ENCODE measurements at regions not wholly inside any gene's neighbourhood (a gene's known extent, or its start where the extent isn't known, plus 50 kb on each side); places are given as distances from the start of the nearest gene placed in this dataset.
A peak's percentile ranks its signal among the peaks of the same experiment; 100 is the strongest.

- DNase-seq, result no peak
Measured at GRCh38 chr6:91580635-91581034, 993.8 kb upstream of the MAP3K7 start.

GRCh38 chr6:91575032-91575431 is 988.2 kb upstream of the MAP3K7 start:
- peak; percentile 12 for DNase-seq

- DNase-seq, result no peak
Measured at GRCh38 chr6:91573826-91574416, 987.0 kb upstream of the MAP3K7 start.

DNA sequence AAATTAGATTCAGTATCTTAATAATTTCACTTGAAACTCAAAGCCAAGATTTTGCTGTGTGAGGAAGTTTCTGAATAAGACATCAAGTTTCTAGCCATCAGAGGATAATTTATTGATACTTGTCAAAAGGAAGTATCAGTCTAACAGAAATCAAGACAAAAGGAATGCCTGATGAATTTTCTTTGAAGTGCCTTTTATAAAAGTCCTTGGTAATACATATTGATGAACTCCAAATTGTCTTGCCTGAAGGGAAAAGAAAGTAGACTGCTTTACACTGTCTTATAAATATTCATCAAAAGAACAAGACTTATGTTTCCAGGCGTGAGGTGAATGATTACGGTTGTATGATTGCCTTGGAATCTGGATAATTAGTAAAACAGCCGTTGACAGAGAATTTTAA is 986.0 kb upstream of the MAP3K7 start:
- no peak for DNase-seq

- no peak for DNase-seq
Measured at GRCh38 chr6:91569071-91569470, 982.2 kb upstream of the MAP3K7 start.

GRCh38 chr6:91566467-91566866 is 979.6 kb upstream of the MAP3K7 start:
- no peak for DNase-seq

- no peak for DNase-seq
Measured at GRCh38 chr6:91565207-91565606, 978.3 kb upstream of the MAP3K7 start.

DNA sequence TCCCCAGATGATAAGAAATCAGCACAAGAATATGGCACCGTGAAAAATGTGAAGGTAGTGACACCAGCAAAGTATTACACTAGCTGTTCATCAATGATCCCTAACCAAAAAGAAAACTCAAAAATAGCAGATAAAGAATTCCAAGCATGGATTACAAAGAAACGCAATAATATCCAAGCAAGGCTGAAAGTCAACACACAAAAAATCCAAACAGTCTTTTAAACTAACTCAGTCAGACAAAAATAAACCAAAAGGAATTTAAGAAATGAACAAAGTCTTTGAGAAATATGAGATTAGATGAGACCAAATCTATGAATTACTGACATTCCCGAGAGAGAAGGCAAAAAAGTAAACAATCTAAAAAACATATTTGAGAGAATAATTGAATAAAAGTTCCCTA is 976.1 kb upstream of the MAP3K7 start:
- no peak for DNase-seq

DNA sequence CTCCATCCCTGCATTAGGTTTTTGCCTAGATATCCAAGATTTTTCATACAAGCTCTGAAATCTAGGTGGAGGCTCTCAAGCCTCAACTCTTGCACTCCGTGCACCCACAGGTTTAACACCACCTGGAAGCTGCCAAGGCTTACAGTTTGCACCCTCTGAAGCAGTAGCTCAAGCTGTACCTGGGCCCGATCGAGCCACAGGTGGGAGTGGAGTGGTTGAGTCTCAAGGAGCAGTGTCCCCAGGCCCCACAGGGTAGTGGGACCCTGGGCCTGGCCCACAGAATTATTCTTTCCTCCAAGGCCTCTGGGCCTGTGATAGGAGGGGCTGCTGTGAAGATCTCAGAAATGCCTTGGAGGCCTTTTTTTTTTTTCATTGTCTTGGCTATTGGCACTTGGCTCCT is 973.5 kb upstream of the MAP3K7 start:
- DNase-seq, result no peak

DNA sequence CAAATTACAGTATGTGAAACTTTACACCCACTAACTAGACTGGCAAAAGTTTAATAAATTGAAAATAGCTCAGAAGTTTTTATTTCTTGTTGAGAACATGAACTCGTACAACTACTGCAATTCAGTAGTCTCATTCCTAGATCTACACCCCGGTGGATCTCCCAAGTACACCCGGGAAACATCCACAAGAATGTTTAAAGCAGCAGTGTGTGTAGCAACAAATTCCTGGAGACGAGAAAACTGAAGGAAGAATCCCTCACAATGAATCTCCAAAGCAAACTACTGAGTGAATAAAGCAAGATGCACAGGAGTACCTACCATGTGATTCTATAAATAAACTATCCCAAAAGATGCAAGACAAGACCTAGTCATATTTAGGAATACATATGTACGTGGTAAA is 954.0 kb upstream of the MAP3K7 start:
- no peak for DNase-seq

GRCh38 chr6:91539456-91539855 is 952.6 kb upstream of the MAP3K7 start:
- DNase-seq, result no peak

- no peak for DNase-seq
Measured at GRCh38 chr6:91538622-91539021, 951.8 kb upstream of the MAP3K7 start.

DNA sequence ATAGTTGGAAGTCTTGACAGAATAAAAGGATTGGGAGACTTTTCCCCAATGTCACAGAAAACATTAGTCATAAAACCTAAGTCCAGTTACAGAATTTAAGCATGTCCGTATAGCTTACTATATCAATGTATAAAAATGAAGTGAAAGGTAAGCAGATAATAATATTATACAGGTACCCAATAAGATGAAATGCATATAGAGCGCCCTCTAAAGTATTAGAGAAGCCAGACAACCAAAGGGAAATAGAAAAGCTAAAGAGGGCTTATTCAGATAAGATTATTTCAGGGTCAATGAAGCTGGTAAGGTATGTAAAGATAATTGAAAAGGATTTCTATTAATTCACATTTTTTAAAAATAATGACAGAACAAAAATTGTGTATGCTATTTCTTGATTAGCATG is 947.7 kb upstream of the MAP3K7 start:
- DNase-seq, result peak; percentile 5

- no peak for DNase-seq
Measured at GRCh38 chr6:91523511-91523910, 936.6 kb upstream of the MAP3K7 start.

DNA sequence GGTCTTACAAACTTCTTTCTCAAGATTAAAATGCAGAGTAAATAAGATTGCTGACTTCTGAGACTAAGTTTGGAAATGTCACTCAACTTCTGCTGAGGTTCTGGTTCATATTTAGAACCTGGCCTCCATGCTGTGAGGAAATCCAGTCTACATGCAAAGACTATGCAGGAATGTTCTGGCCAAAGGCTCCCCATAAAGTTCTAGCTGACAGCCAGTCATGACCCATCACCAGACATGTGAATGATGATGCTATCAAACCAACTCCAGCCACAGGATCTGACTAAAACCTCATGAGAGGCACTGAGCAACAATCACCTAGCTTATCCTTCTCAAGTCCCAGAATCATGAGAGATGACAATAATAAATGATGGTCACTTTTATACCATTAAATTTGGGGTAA is 935.1 kb upstream of the MAP3K7 start:
- DNase-seq, result no peak

- DNase-seq, result no peak
Measured at GRCh38 chr6:91509711-91510110, 922.8 kb upstream of the MAP3K7 start.

- DNase-seq, result no peak
Measured at GRCh38 chr6:91509039-91509438, 922.2 kb upstream of the MAP3K7 start.

GRCh38 chr6:91506509-91506908 is 919.6 kb upstream of the MAP3K7 start:
- no peak for DNase-seq

GRCh38 chr6:91505199-91505598 is 918.3 kb upstream of the MAP3K7 start:
- DNase-seq, result no peak

DNA sequence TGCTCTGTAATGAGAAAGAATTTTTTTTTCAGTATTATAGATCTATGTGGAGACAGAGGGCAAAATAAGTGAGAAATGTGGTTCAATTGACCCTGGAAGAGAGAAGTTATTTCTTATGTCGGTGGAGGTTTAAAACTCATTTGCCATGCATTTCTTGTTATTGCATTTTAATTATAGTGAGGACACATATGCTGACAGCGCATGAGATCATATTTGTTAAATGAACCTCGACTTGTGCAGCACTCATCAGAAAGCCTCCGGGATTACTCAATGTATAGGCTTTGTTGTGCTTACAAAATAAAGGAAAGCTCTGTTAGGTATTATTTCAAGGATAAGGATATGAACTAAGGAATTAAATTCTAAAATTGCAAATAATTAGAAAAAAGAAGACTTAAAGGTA is 915.1 kb upstream of the MAP3K7 start:
- no peak for DNase-seq

- no peak for DNase-seq
Measured at GRCh38 chr6:91500689-91501303, 913.9 kb upstream of the MAP3K7 start.

DNA sequence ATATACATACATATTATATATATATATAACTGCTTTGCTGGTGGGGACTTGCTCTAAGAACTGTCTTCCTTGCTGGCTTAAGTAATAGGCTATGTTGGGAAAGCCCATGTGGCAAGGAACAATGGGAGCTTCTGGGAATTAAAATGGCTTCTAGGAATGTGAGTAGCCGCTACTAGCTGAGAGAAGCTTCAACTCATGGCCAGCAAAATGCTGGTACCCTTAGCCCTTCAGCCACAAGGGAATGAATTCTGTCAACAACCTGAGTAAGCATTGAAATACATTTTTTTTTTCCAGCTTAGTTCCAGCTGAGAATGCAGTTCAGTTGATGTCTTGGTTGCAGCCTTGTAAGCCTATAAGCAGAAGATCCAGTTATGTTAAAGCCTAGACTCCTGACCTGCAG is 911.7 kb upstream of the MAP3K7 start:
- DNase-seq, result no peak

DNA sequence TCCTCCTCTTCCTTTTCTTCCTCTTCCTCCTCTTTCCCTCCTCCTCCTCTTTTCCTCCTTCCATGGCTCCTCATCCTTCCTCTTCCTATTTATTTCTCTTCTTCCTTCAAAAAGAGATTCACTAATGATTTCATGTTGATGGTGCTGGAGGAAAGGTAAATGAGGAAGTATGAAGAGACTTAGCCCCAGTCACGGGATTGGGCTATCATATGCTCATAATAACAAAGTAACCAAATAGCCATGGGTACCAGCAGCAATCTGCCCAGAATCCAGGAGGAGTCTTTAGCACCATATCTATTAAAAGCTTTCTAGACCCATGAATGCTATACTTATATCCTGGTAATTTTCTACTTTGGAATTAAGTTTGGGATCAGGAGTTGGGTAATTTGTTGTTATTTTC is 910.9 kb upstream of the MAP3K7 start:
- DNase-seq, result no peak

GRCh38 chr6:91490671-91491301 is 903.9 kb upstream of the MAP3K7 start:
- DNase-seq, result no peak
